K562 (cell line): ENCODE measurements at regions not wholly inside any gene's neighbourhood (a gene's known extent, or its start where the extent isn't known, plus 50 kb on each side); places are given as distances from the start of the nearest gene placed in this dataset.

ENCODE experiments used
- ATAC-seq: fragments of 200-7000 bp; cut with Tn5 transposase; 3 replicates; pipeline ENCODE4 v1.9.1; 2020; ENCODE audit warnings: moderate library complexity
- BruUV-seq: library from RNA; stranded (reverse); fragments of 400-500 nt; replicated peaks from 2 replicates; lab custom pipeline; 2021; lab: Mats Ljungman, UMichigan
- CTCF ChIA-PET: fragments of 300-600 bp; formaldehyde crosslinking; extraction: SDS; loops from one replicate; lab custom pipeline; 2021; ENCODE audit warnings: low intra/inter-chr PET ratio; lab: Yijun Ruan, JAX
- POLR2A ChIA-PET: fragments of 300-600, 350-650 bp; sonication (Branson Sonifier 250); formaldehyde crosslinking; extraction: SDS; loops from one replicate; lab custom pipeline; 2021; ENCODE audit warnings: antibody characterized with exemption, inconsistent platforms; lab: Yijun Ruan, JAX
- DNase-seq, 4 experiments: peaks; one replicate each; pipeline versions ENCODE4 v3.0.0 to v3.0.0-alpha.2; 2011 to 2018; ENCODE audit warnings: low spot score in 3 of 4, mixed read lengths in 3 of 4; ENCODE audit errors: extremely low read depth in 1 of 4
- FAIRE-seq: peaks from 2 replicates; lab custom pipeline; 2011; peaks lifted over from hg19 to GRCh38; lab: Jason Lieb, UNC
- H2AFZ ChIP-seq: 2 replicates; pipeline ENCODE4 v1.6.0; 2011; ENCODE audit warnings: low read depth, low read length, control low read depth, inconsistent platforms
- H3K27ac ChIP-seq: fragments of 200-600 bp; 3 replicates; pipeline ENCODE4 v1.8.0; 2011; ENCODE audit warnings: low read depth, mild to moderate bottlenecking, control low read depth, inconsistent platforms, low read length, moderate library complexity, mixed read lengths; ENCODE audit errors: extremely low read depth
- H3K27me3 ChIP-seq, 2 experiments: fragments of 300-600 bp in 1 of 2; 2 replicates in 1 of 2; 3 replicates in 1 of 2; pipeline versions ENCODE4 v1.6.0 to v1.8.0; 2011; ENCODE audit warnings: inconsistent platforms in 2 of 2, low read length in 2 of 2, mild to moderate bottlenecking in 1 of 2, mixed read lengths in 1 of 2, moderate library complexity in 1 of 2; ENCODE audit not compliant: control insufficient read depth in 2 of 2, insufficient read depth in 2 of 2
- H3K36me3 ChIP-seq: fragments of 300-600 bp; 3 replicates; pipeline ENCODE4 v1.8.0; 2011; ENCODE audit warnings: mild to moderate bottlenecking, low read length, inconsistent platforms; ENCODE audit not compliant: control insufficient read depth, insufficient read depth
- H3K4me1 ChIP-seq, 2 experiments: fragments of 200-600 bp in 1 of 2; replicated peaks in 1 of 2; 2 replicates in 1 of 2; 3 replicates in 1 of 2; pipeline versions ENCODE4 v1.5.1 to v1.8.0; 2011; ENCODE audit warnings: inconsistent platforms in 2 of 2, low read length in 2 of 2, mild to moderate bottlenecking in 1 of 2, mixed read lengths in 1 of 2, moderate library complexity in 1 of 2; ENCODE audit not compliant: control insufficient read depth in 2 of 2, insufficient read depth in 2 of 2
- H3K4me2 ChIP-seq: 2 replicates; pipeline ENCODE4 v1.6.1; 2011; ENCODE audit warnings: low read length, control low read depth, inconsistent platforms, mixed read lengths; ENCODE audit not compliant: insufficient read depth
- H3K4me3 ChIP-seq: fragments of 200-600 bp; sonication (generic), shearing (Covaris generic); 2 replicates; pipeline ENCODE4 v1.5.1; 2016; ENCODE audit warnings: control low read depth, inconsistent platforms
- H3K79me2 ChIP-seq: fragments of 200-600 bp; 3 replicates; pipeline ENCODE4 v1.8.0; 2011; ENCODE audit warnings: low read length, inconsistent platforms; ENCODE audit not compliant: control insufficient read depth, insufficient read depth
- H3K9ac ChIP-seq, 2 experiments: 2 replicates each; pipeline versions ENCODE4 v1.6.0 to v1.6.1; 2011; ENCODE audit warnings: low read depth in 2 of 2, low read length in 2 of 2, control low read depth in 1 of 2, inconsistent platforms in 1 of 2, mild to moderate bottlenecking in 1 of 2, mixed read lengths in 1 of 2; ENCODE audit not compliant: insufficient read depth in 1 of 2
- H3K9me1 ChIP-seq: one replicate; pipeline ENCODE4 v1.6.0; 2011; ENCODE audit warnings: inconsistent platforms, mild to moderate bottlenecking, low read length, moderate library complexity; ENCODE audit not compliant: control insufficient read depth, insufficient read depth
- H3K9me3 ChIP-seq: replicated peaks from 2 replicates; pipeline ENCODE4 v1.5.1; 2011; ENCODE audit warnings: low read depth, low read length, inconsistent platforms; ENCODE audit not compliant: control insufficient read depth, insufficient read depth
- H4K20me1 ChIP-seq: replicated peaks from 2 replicates; pipeline ENCODE4 v1.6.1; 2011; ENCODE audit warnings: low read length, inconsistent platforms, mixed read lengths; ENCODE audit not compliant: control insufficient read depth, insufficient read depth
- ATF4 ChIP-seq: fragments of 450-650 bp; formaldehyde crosslinking; IDR thresholded peaks from 2 replicates; pipeline ENCODE4 v1.4.0; 2022; ENCODE audit warnings: mild to moderate bottlenecking, moderate library complexity
- CBFA2T2 ChIP-seq: fragments of 450-650 bp; conservative IDR thresholded peaks from 2 replicates; pipeline ENCODE4 v1.6.1; 2017; ENCODE audit warnings: mild to moderate bottlenecking
- CHCHD3 ChIP-seq: fragments of 250-450 bp; sonication (Bioruptor Pico); IDR thresholded peaks from 2 replicates; pipeline ENCODE4 v2.1.2; 2022; ENCODE audit warnings: mild to moderate bottlenecking
- CXXC5 ChIP-seq: fragments of 250-450 bp; sonication (Bioruptor Pico); IDR thresholded peaks from 2 replicates; pipeline ENCODE4 v1.8.0; 2022; ENCODE audit warnings: inconsistent platforms, mild to moderate bottlenecking, moderate library complexity
- EHMT2 ChIP-seq: fragments of 450-650 bp; IDR thresholded peaks from 2 replicates; pipeline ENCODE4 v1.6.1; 2018; ENCODE audit warnings: antibody characterized with exemption
- IRF2 ChIP-seq: sonication (generic); formaldehyde crosslinking; IDR thresholded peaks from 2 replicates; pipeline ENCODE4 v1.8.1; 2022; ENCODE audit warnings: mild to moderate bottlenecking, missing genetic modification reagents
- KLF13 ChIP-seq: fragments of 450-650 bp; IDR thresholded peaks from 2 replicates; pipeline ENCODE4 v1.6.1; 2016; ENCODE audit warnings: missing genetic modification characterization, low read depth, mild to moderate bottlenecking, missing compliant biosample characterization, moderate library complexity, borderline replicate concordance
- MEF2A ChIP-seq: IDR thresholded peaks from 2 replicates; pipeline ENCODE4 v1.6.1; 2011; ENCODE audit warnings: low read depth, mild to moderate bottlenecking, low read length, moderate library complexity; ENCODE audit not compliant: control insufficient read depth
- NFRKB ChIP-seq: fragments of 450-650 bp; IDR thresholded peaks from 2 replicates; pipeline ENCODE4 v1.6.1; 2016; ENCODE audit warnings: low read depth
- NR2C2 ChIP-seq, 2 experiments: fragments of 200-800 bp in 1 of 2; sonication (Bioruptor generic) in 1 of 2; sonication (generic) in 1 of 2; formaldehyde crosslinking in 1 of 2; IDR thresholded peaks; 2 replicates each; pipeline versions ENCODE4 v1.6.1 to v1.8.0; 2016 to 2022; ENCODE audit warnings: mild to moderate bottlenecking in 1 of 2, missing compliant biosample characterization in 1 of 2, missing genetic modification characterization in 1 of 2, missing genetic modification reagents in 1 of 2
- NR2F6 ChIP-seq: fragments of 450-650 bp; formaldehyde crosslinking; IDR thresholded peaks from 2 replicates; pipeline ENCODE4 v1.4.0; 2020; ENCODE audit warnings: mild to moderate bottlenecking
- RFX1 ChIP-seq: fragments of 450-650 bp; IDR thresholded peaks from 2 replicates; pipeline ENCODE4 v1.6.1; 2016; ENCODE audit warnings: mild to moderate bottlenecking, moderate library complexity
- SPI1 ChIP-seq: IDR thresholded peaks from 2 replicates; pipeline ENCODE4 v1.6.1; 2011; ENCODE audit warnings: low read depth, low read length, control low read depth, borderline replicate concordance
- ZBTB33 ChIP-seq: sonication (generic); formaldehyde crosslinking; IDR thresholded peaks from 2 replicates; pipeline ENCODE4 v1.8.1; 2023; ENCODE audit warnings: mild to moderate bottlenecking, missing genetic modification reagents
- ZFP91 ChIP-seq: sonication (generic); formaldehyde crosslinking; IDR thresholded peaks from 2 replicates; pipeline ENCODE4 v1.8.0; 2022; ENCODE audit warnings: mild to moderate bottlenecking, missing genetic modification reagents
- WGBS: fragments of 100-300 bp; shearing (Covaris generic); methylation state at CpG from one replicate; pipeline ENCODE4 v1.1.6; 2016; ENCODE audit warnings: low coverage, mixed read lengths; ENCODE audit not compliant: insufficient coverage; ENCODE audit errors: missing lambda C conversion rate; 5-methylcytosine and 5-hydroxymethylcytosine counted together
- in situ Hi-C: fragments of 300-500 bp; cut with MboI; formaldehyde crosslinking; loops from 4 replicates; pipeline ENCODE4 v1.15.0; 2018; ENCODE audit warnings: inconsistent platforms, mixed read lengths
- intact Hi-C: fragments of 100-400 bp; cut with micrococcal nuclease; formaldehyde crosslinking; loops from 2 replicates; pipeline ENCODE4 v1.14.2; 2022
- TF ChIP-seq, protein P1 (sequence below): sonication (generic); formaldehyde crosslinking; IDR thresholded peaks from 2 replicates; pipeline ENCODE4 v1.8.0; 2022; ENCODE audit warnings: missing genetic modification reagents, mild to moderate bottlenecking, borderline replicate concordance

DNA sequence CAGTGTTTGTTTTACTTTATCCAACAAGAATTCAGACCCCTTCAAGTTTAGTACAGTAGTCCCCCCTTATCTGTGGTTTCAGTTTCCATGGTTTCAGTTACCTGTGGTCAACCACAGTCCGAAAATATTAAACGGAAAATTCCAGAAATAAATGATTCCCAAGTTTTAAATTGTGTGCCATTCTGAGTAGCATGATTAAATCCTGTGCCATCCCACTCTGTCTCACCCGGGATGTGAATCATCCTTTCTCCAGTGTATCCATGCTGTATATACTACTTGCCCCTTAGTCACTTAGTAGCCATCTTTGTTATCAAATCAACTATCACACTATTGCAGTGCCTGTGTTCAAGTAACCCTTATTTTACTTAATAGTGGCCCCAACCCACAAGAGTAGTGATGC lies 153.8 kb upstream of the RASA1 start:
- POLR2A ChIA-PET = interaction anchor here (0.6 kb wide), 1 partner anchor 18 kb away, joined by 3 read pairs; no protein-coding TSS in a partner anchor
- 6% methylated on average over 3 of the region's 3 CpGs for WGBS
- TF ChIP-seq NR2F6 (CRISPR knock-in tag) (no peak), SPI1 (no peak), NFRKB (no peak), CXXC5 (CRISPR knock-in tag) (no peak), RFX1 (peak; percentile 66; the same call in 1 of the 2 replicates), EHMT2 (no peak), ZBTB33 (no peak), ATF4 (CRISPR knock-in tag) (peak; percentile 63), CBFA2T2 (no peak), MEF2A (no peak), ZFP91 (CRISPR knock-in tag) (no peak), IRF2 (CRISPR knock-in tag) (no peak), NR2C2 (CRISPR knock-in tag; IDR thresholded peaks at IDR 0.05) (no peak), NR2C2 (tag; IDR thresholded peaks at IDR 0.05) (no peak), CHCHD3 (CRISPR knock-in tag) (no peak), KLF13 (tag) (no peak)
- TF ChIP-seq, protein P1, sequence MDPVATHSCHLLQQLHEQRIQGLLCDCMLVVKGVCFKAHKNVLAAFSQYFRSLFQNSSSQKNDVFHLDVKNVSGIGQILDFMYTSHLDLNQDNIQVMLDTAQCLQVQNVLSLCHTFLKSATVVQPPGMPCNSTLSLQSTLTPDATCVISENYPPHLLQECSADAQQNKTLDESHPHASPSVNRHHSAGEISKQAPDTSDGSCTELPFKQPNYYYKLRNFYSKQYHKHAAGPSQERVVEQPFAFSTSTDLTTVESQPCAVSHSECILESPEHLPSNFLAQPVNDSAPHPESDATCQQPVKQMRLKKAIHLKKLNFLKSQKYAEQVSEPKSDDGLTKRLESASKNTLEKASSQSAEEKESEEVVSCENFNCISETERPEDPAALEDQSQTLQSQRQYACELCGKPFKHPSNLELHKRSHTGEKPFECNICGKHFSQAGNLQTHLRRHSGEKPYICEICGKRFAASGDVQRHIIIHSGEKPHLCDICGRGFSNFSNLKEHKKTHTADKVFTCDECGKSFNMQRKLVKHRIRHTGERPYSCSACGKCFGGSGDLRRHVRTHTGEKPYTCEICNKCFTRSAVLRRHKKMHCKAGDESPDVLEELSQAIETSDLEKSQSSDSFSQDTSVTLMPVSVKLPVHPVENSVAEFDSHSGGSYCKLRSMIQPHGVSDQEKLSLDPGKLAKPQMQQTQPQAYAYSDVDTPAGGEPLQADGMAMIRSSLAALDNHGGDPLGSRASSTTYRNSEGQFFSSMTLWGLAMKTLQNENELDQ = no peak

More for the DNA sequence above, 153.8 kb upstream of the RASA1 start:
- peak overlapping the region in 1 of 2 experiments; percentile 31; a peak in 1 of 4 replicates for H3K9ac ChIP-seq
- H3K27ac ChIP-seq = no peak overlapping the region
- H3K27me3 ChIP-seq = no peaks in the 10 kb centered on the region
- no peak overlapping the region for H3K4me3 ChIP-seq
- no peak for FAIRE-seq
- DNase-seq = no peak
- no TSS peak for BruUV-seq
- no peaks in the 10 kb centered on the region for H3K9me1 ChIP-seq
- in situ Hi-C loops = no loop called here
- H2AFZ ChIP-seq = peak overlapping the region; percentile 63
- peak overlapping the region; percentile 17; the same call in 1 of the 2 replicates for H3K4me2 ChIP-seq
- no peaks in the 10 kb centered on the region for H3K36me3 ChIP-seq
- CTCF ChIA-PET = no interaction called here
- no peaks in the 10 kb centered on the region for H3K9me3 ChIP-seq
- no peak for ATAC-seq
- peaks cover 7 to 49% of the 10 kb centered on the region in 2 experiments for H3K4me1 ChIP-seq
- H3K79me2 ChIP-seq = no peaks in the 10 kb centered on the region
- intact Hi-C loops = loop anchor here (10.0 kb wide), 1 partner anchor 151 kb away; the partner anchor contains the start of gene RASA1
- no peaks in the 10 kb centered on the region for H4K20me1 ChIP-seq
